Peyer's patch (tissue), 4 donors: ENCODE measurements at regions not wholly inside any gene's neighbourhood (a gene's known extent, or its start where the extent isn't known, plus 50 kb on each side); places are given as distances from the start of the nearest gene placed in this dataset.

Source experiments
- DNase-seq, 3 donors: peaks; one replicate each; pipeline ENCODE4 v3.0.0-alpha.2; 2017 to 2019
- H3K27ac ChIP-seq, 4 donors: fragments of 200-600 bp; sonication (generic); one replicate each; pipeline ENCODE4 v1.5.1; 2016 to 2019
- H3K27me3 ChIP-seq, 2 donors: fragments of 200-600 bp; sonication (generic); one replicate each; pipeline ENCODE4 v1.5.1; 2019
- H3K36me3 ChIP-seq, 3 donors: fragments of 200-600 bp; sonication (generic); one replicate each; pipeline ENCODE4 v1.5.1; 2016 to 2019
- H3K4me1 ChIP-seq, 4 donors: fragments of 200-600 bp; sonication (generic); one replicate each; pipeline ENCODE4 v1.5.1; 2016 to 2019
- H3K4me3 ChIP-seq, 4 donors: fragments of 200-600 bp; sonication (generic); 1 replicate in 3 of 4; 2 replicates in 1 of 4; pipeline ENCODE4 v1.5.1; 2016 to 2019; ENCODE audit warnings: mild to moderate bottlenecking in 1 of 4
- H3K9me3 ChIP-seq, 4 donors: fragments of 200-600 bp; sonication (generic); one replicate each; pipeline ENCODE4 v1.5.1; 2016 to 2019; ENCODE audit warnings: mild to moderate bottlenecking in 1 of 4
- CTCF ChIP-seq, 6 experiments: fragments of 450-650 bp in 4 of 6; fragments of 200-600 bp in 2 of 6; sonication (generic) in 1 of 6; IDR thresholded peaks; one replicate each; pipeline ENCODE4 v1.5.1; 2017 to 2019; ENCODE audit warnings: antibody characterized with exemption in 6 of 6, mild to moderate bottlenecking in 3 of 6, moderate library complexity in 1 of 6
- POLR2A ChIP-seq, 2 donors: fragments of 450-650 bp; IDR thresholded peaks; one replicate each; pipeline ENCODE4 v1.5.1; 2017; ENCODE audit warnings: antibody characterized with exemption in 2 of 2, mild to moderate bottlenecking in 2 of 2, moderate library complexity in 2 of 2

GRCh38 chr5:3345195-3345594 is 250.4 kb upstream of the IRX1 start:
- Histone ChIP-seq H3K9me3 (no peaks in the 10 kb centered on the region), H3K36me3 (no peaks in the 10 kb centered on the region), H3K4me3 (no peak overlapping the region), H3K27ac (no peak overlapping the region), H3K27me3 (no peaks in the 10 kb centered on the region), H3K4me1 (no peaks in the 10 kb centered on the region)
- DNase-seq: no peak
- TF ChIP-seq CTCF (IDR thresholded peaks at IDR 0.05): no peak
- no peak for TF ChIP-seq POLR2A (IDR thresholded peaks at IDR 0.05)

DNA sequence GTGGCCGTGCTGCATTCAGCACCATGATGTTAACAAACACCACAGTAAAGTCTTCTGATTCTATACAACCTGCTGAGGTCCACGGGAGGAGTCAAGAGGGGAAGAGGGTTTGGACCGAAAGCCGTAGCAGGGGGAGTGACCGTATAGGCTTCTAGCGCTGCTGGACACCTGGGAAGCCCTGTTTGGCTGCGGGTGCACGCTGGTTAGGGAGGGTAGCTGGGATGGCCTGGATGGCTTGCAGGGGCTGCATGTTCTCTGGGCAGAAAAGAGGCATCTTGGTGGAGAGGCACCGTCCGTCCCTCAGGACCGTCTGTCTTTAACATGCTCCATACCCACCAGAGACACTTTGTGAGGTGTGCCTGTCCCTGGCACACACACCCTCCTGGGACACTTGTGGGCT is 251.0 kb upstream of the IRX1 start:
- DNase-seq: peak in 1 of 3 donors; percentile 26
- H3K27ac ChIP-seq: no peak overlapping the region
- H3K9me3 ChIP-seq: no peaks in the 10 kb centered on the region
- no peaks in the 10 kb centered on the region for H3K27me3 ChIP-seq
- TF ChIP-seq POLR2A (IDR thresholded peaks at IDR 0.05) (no peak), CTCF (IDR thresholded peaks at IDR 0.05) (no peak)
- no peak overlapping the region for H3K4me3 ChIP-seq
- no peaks in the 10 kb centered on the region for H3K4me1 ChIP-seq
- H3K36me3 ChIP-seq: no peaks in the 10 kb centered on the region

GRCh38 chr5:3343911-3344310 is 251.7 kb upstream of the IRX1 start:
- no peak overlapping the region for H3K27ac ChIP-seq
- H3K4me3 ChIP-seq: no peak overlapping the region
- H3K9me3 ChIP-seq: no peaks in the 10 kb centered on the region
- no peaks in the 10 kb centered on the region for H3K36me3 ChIP-seq
- no peaks in the 10 kb centered on the region for H3K27me3 ChIP-seq
- H3K4me1 ChIP-seq: no peaks in the 10 kb centered on the region
- peak in 1 of 3 donors; percentile 7 for DNase-seq
- TF ChIP-seq CTCF (IDR thresholded peaks at IDR 0.05) (no peak), POLR2A (IDR thresholded peaks at IDR 0.05) (no peak)

- no peaks in the 10 kb centered on the region for H3K36me3 ChIP-seq
- H3K27me3 ChIP-seq: no peaks in the 10 kb centered on the region
- H3K27ac ChIP-seq: no peak overlapping the region
- H3K9me3 ChIP-seq: no peaks in the 10 kb centered on the region
- no peaks in the 10 kb centered on the region for H3K4me1 ChIP-seq
- TF ChIP-seq CTCF (IDR thresholded peaks at IDR 0.05) (no peak), POLR2A (IDR thresholded peaks at IDR 0.05) (no peak)
- peak in 1 of 3 donors; percentile 18 for DNase-seq
- H3K4me3 ChIP-seq: no peak overlapping the region
These were observed 252.4 kb upstream of the IRX1 start for GRCh38 chr5:3343211-3343610.

DNA sequence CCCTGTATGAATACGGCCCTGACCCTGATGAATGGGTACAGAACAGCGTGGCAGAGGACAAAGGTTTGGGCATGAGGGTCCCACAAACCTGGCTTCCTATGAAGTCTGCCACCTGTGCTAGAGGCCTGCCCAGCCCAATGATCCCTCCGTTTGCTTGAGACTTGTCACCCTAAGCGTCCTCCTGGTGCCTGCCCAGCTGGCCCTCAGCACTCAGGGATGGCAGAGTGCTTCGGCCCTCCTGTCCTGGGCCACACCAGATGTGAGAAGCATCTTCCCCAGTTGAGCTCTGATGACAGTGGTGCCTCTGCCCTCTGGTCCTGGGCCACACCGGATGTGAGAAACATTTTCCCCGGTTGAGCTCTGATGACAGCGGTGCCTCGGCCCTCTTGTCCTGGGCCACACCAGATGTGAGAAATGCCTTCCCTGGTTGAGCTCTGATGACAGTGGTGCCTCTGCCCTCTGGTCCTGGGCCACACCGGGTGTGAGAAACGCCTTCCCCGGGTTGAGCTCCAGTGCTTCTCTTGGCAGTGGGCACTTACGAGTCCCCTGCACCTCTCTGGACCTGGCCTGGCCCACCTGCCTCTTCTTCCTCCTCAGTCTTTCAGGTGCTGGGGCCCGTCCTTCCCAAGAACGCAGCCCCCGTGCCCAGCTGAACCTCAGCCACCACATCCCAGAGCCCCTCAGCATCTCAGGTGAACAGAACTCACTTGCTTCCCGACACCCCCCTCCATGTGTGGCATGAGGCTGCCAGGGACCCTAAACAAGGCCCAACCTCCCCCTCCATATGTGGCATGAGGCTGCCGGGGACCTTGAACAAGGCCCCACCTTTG is 253.1 kb upstream of the IRX1 start:
- Histone ChIP-seq H3K9me3 (no peaks in the 10 kb centered on the region), H3K27ac (no peak overlapping the region), H3K4me1 (no peaks in the 10 kb centered on the region), H3K27me3 (no peaks in the 10 kb centered on the region), H3K4me3 (no peak overlapping the region), H3K36me3 (no peaks in the 10 kb centered on the region)
- TF ChIP-seq POLR2A (IDR thresholded peaks at IDR 0.05) (no peak), CTCF (IDR thresholded peaks at IDR 0.05) (no peak)
- peak in 1 of 3 donors; percentile 33 for DNase-seq
